Endodermal cell (in vitro differentiated cells): ENCODE measurements at regions not wholly inside any gene's neighbourhood (a gene's known extent, or its start where the extent isn't known, plus 50 kb on each side); places are given as distances from the start of the nearest gene placed in this dataset.

Experiments used
- DNase-seq: peaks from one replicate; pipeline ENCODE4 v3.0.0-alpha.2; 2017
- H3K27ac ChIP-seq: 2 replicates; pipeline ENCODE4 v1.5.1; 2013; ENCODE audit warnings: mild to moderate bottlenecking, low read depth, low read length, moderate library complexity
- H3K27me3 ChIP-seq: 2 replicates; pipeline ENCODE4 v1.6.1; 2013; ENCODE audit warnings: mild to moderate bottlenecking, low read length, moderate library complexity; ENCODE audit not compliant: insufficient read depth, control insufficient read depth, poor library complexity, severe bottlenecking
- H3K36me3 ChIP-seq: 2 replicates; pipeline ENCODE4 v1.7.0; 2013; ENCODE audit warnings: mild to moderate bottlenecking, low read length, moderate library complexity; ENCODE audit not compliant: control insufficient read depth, insufficient read depth
- H3K4me1 ChIP-seq: one replicate; pipeline ENCODE4 v1.7.0; 2013; ENCODE audit warnings: low read length; ENCODE audit not compliant: control insufficient read depth, insufficient read depth
- H3K4me3 ChIP-seq: 2 replicates; pipeline ENCODE4 v1.5.1; 2013; ENCODE audit warnings: mild to moderate bottlenecking, low read length, moderate library complexity
- H3K9ac ChIP-seq: 2 replicates; pipeline ENCODE4 v1.6.1; 2013; ENCODE audit warnings: mild to moderate bottlenecking, low read length, moderate library complexity; ENCODE audit not compliant: poor library complexity, severe bottlenecking; ENCODE audit errors: extremely low read depth
- H3K9me3 ChIP-seq: 2 replicates; pipeline ENCODE4 v1.6.1; 2013; ENCODE audit warnings: mild to moderate bottlenecking, low read length, moderate library complexity; ENCODE audit not compliant: control insufficient read depth
- H3K27ac Mint-ChIP-seq: 2 replicates; pipeline ENCODE4 v1.8.0; 2020; ENCODE audit warnings: mixed read lengths
- H3K27me3 Mint-ChIP-seq: 2 replicates; pipeline ENCODE4 v1.8.0; 2021; ENCODE audit warnings: mild to moderate bottlenecking, mixed read lengths; ENCODE audit not compliant: insufficient read depth
- H3K36me3 Mint-ChIP-seq: 2 replicates; pipeline ENCODE4 v1.8.0; 2020; ENCODE audit warnings: low read depth, mixed read lengths
- H3K4me1 Mint-ChIP-seq: 2 replicates; pipeline ENCODE4 v1.8.0; 2020; ENCODE audit warnings: mixed read lengths
- H3K4me3 Mint-ChIP-seq: 2 replicates; pipeline ENCODE4 v1.8.0; 2020; ENCODE audit warnings: mild to moderate bottlenecking, moderate library complexity, mixed read lengths
- H3K9me3 Mint-ChIP-seq: 2 replicates; pipeline ENCODE4 v1.8.0; 2020; ENCODE audit warnings: mild to moderate bottlenecking, mixed read lengths
- CTCF ChIP-seq: fragments of 200-600 bp; sonication (generic); conservative IDR thresholded peaks from 2 replicates; pipeline ENCODE4 v1.5.0; 2021; ENCODE audit warnings: antibody characterized with exemption, mild to moderate bottlenecking
- WGBS, 2 experiments: methylation state at CpG; one replicate each; pipeline versions ENCODE4 v1.1.5 to v1.1.7; 2013; ENCODE audit warnings: missing lambda C conversion rate in 2 of 2, mixed read lengths in 1 of 2; ENCODE audit not compliant: insufficient coverage in 1 of 2, insufficient read length in 1 of 2; 5-methylcytosine and 5-hydroxymethylcytosine counted together

- Mint-ChIP-seq H3K4me3 (no peak overlapping the region), H3K9me3 (no peaks in the 10 kb centered on the region), H3K27ac (no peak overlapping the region), H3K4me1 (no peaks in the 10 kb centered on the region), H3K36me3 (no peaks in the 10 kb centered on the region), H3K27me3 (no peaks in the 10 kb centered on the region)
- Histone ChIP-seq H3K27ac (no peak overlapping the region), H3K4me1 (no peaks in the 10 kb centered on the region), H3K36me3 (no peaks in the 10 kb centered on the region), H3K4me3 (no peak overlapping the region), H3K9ac (no peak overlapping the region), H3K27me3 (no peaks in the 10 kb centered on the region), H3K9me3 (no peaks in the 10 kb centered on the region)
- 91 to 100% methylated on average over 1 to 2 of the region's 3 CpGs for WGBS, 2 experiments
- DNase-seq = no peak
- no peak for TF ChIP-seq CTCF
These were observed 398.8 kb upstream of the IGFBP3 start for GRCh38 chr7:46319841-46320240.

- Mint-ChIP-seq H3K4me3 (no peak overlapping the region), H3K4me1 (no peaks in the 10 kb centered on the region), H3K36me3 (no peaks in the 10 kb centered on the region), H3K9me3 (no peaks in the 10 kb centered on the region), H3K27me3 (no peaks in the 10 kb centered on the region), H3K27ac (no peak overlapping the region)
- TF ChIP-seq CTCF = no peak
- Histone ChIP-seq H3K27me3 (no peaks in the 10 kb centered on the region), H3K9me3 (no peaks in the 10 kb centered on the region), H3K9ac (no peak overlapping the region), H3K27ac (no peak overlapping the region), H3K4me3 (no peak overlapping the region), H3K4me1 (no peaks in the 10 kb centered on the region), H3K36me3 (no peaks in the 10 kb centered on the region)
- no peak for DNase-seq
- 90% methylated on average over 3 of the region's 3 CpGs; no CpG with 5 or more reads in 1 of the 2 experiments for WGBS, 2 experiments
These were observed 397.2 kb upstream of the IGFBP3 start for GRCh38 chr7:46318276-46318675.

- Histone ChIP-seq H3K9me3 (no peaks in the 10 kb centered on the region), H3K4me3 (no peak overlapping the region), H3K4me1 (no peaks in the 10 kb centered on the region), H3K27ac (no peak overlapping the region), H3K36me3 (no peaks in the 10 kb centered on the region), H3K9ac (no peak overlapping the region), H3K27me3 (no peaks in the 10 kb centered on the region)
- DNase-seq = no peak
- 92 to 97% methylated on average over 3 to 6 of the region's 6 CpGs for WGBS, 2 experiments
- no peak for TF ChIP-seq CTCF
- no peaks in the 10 kb centered on the region for H3K4me1 Mint-ChIP-seq
- no peaks in the 10 kb centered on the region for H3K9me3 Mint-ChIP-seq
- no peaks in the 10 kb centered on the region for H3K36me3 Mint-ChIP-seq
- no peaks in the 10 kb centered on the region for H3K27me3 Mint-ChIP-seq
- H3K27ac Mint-ChIP-seq = no peak overlapping the region
- no peak overlapping the region for H3K4me3 Mint-ChIP-seq
These were observed 396.2 kb upstream of the IGFBP3 start for GRCh38 chr7:46317256-46317655.
